NT2/D1 (cell line): ENCODE measurements at regions not wholly inside any gene's neighbourhood (a gene's known extent, or its start where the extent isn't known, plus 50 kb on each side); places are given as distances from the start of the nearest gene placed in this dataset.

Source experiments
- SUZ12 ChIP-seq: IDR thresholded peaks from 2 replicates; pipeline ENCODE4 v1.6.1; 2011; ENCODE audit not compliant: insufficient read length, insufficient read depth; ENCODE audit errors: extremely low read depth
- YY1 ChIP-seq: IDR thresholded peaks from 2 replicates; pipeline ENCODE4 v1.6.1; 2011; ENCODE audit not compliant: insufficient read length, insufficient read depth
- ZNF274 ChIP-seq: IDR thresholded peaks from 2 replicates; pipeline ENCODE4 v1.6.1; 2011; ENCODE audit warnings: mild to moderate bottlenecking, low read depth, low read length

DNA sequence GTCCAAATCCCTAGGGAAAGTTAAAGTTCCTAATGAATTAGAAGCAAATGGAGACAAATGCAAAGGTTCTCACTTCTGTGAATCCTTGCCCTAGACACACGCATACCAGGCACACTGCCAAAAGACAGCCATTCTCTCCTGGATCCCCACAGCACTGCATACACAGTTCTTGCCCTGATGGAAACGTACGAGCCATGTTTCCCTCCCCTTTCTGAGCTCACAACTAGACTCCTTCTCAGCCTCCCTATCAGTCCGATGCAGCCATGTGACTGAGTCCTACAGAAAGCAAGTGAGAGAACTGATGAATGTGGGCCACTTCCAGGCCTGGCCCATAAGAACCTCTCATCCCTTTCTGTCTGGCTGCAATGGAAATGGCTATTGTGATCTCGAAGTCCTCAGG is 92.0 kb downstream of the ZNF608 start:
- no peak for TF ChIP-seq YY1
- no peak for TF ChIP-seq ZNF274
- no peak for TF ChIP-seq SUZ12
